NB4 (cell line): ENCODE measurements at regions not wholly inside any gene's neighbourhood (a gene's known extent, or its start where the extent isn't known, plus 50 kb on each side); places are given as distances from the start of the nearest gene placed in this dataset.

Experiments used
- DNase-seq: peaks from one replicate; pipeline ENCODE4 v3.0.0; 2010; ENCODE audit warnings: low read depth
- H3K4me3 ChIP-seq: one replicate; pipeline ENCODE4 v1.5.1; 2011; ENCODE audit warnings: mild to moderate bottlenecking, low read depth, low read length, moderate library complexity
- CTCF ChIP-seq: IDR thresholded peaks from one replicate; pipeline ENCODE4 v1.5.1; 2012; ENCODE audit warnings: low read depth, low read length
- MYC ChIP-seq: IDR thresholded peaks from 2 replicates; pipeline ENCODE4 v1.6.1; 2011; ENCODE audit warnings: low read depth, low read length
- POLR2A ChIP-seq: IDR thresholded peaks from 2 replicates; pipeline ENCODE4 v1.6.1; 2011; ENCODE audit warnings: mild to moderate bottlenecking; ENCODE audit not compliant: insufficient read length; ENCODE audit errors: extremely low read depth
- TF ChIP-seq, protein P1 (sequence below): IDR thresholded peaks from 2 replicates; pipeline ENCODE4 v1.6.1; 2011; ENCODE audit warnings: low read depth, low read length

DNA sequence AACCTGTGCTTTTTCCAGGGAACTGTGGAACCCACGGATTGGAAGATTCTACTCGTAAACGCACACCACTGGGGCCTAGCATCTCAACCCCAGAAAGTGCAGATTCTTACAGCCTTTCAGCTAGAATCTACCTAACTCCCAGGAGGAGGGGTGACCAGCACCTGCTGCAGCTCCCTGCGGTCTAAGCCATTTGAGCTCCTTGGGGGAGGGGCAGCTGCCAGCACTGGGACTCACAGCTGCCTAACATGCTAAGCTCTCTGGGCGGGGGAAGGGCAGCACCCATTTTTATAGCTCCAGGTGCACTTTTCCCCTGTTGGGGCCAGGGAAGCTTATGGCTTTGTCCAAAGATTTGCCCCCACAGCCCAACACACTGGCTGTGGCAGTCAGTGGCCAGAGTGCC is 595.7 kb upstream of the EPHA5 start:
- no peak for DNase-seq
- no peak overlapping the region for H3K4me3 ChIP-seq
- TF ChIP-seq CTCF, result no peak
- no peak for TF ChIP-seq POLR2A
- TF ChIP-seq, protein P1, sequence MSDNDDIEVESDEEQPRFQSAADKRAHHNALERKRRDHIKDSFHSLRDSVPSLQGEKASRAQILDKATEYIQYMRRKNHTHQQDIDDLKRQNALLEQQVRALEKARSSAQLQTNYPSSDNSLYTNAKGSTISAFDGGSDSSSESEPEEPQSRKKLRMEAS, result no peak
- TF ChIP-seq MYC, result no peak

DNA sequence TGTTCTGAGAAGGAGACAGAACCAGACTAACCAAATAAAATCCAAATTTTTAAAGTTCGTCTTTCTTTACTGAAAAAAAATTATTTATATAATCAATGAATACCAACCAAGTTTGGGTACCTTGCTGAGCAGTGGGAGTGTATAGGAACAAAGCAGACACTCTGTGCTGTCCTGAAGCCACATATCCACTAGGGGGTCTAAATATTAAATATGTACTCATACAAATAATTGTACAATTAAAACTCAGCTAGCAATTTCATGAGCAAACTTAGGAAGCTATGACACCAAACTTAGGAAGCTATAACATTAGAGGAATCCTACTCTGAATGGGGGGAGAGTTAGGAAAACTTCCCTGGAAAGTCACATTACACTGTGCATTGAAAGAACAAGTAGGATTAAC is 582.0 kb upstream of the EPHA5 start:
- no peak for TF ChIP-seq MYC
- no peak for DNase-seq
- H3K4me3 ChIP-seq, result no peak overlapping the region

GRCh38 chr4:66246643-66247042 is 576.4 kb upstream of the EPHA5 start:
- TF ChIP-seq MYC (no peak), CTCF (no peak), POLR2A (no peak)
- TF ChIP-seq, protein P1, result no peak
- H3K4me3 ChIP-seq, result no peak overlapping the region
- DNase-seq, result no peak

DNA sequence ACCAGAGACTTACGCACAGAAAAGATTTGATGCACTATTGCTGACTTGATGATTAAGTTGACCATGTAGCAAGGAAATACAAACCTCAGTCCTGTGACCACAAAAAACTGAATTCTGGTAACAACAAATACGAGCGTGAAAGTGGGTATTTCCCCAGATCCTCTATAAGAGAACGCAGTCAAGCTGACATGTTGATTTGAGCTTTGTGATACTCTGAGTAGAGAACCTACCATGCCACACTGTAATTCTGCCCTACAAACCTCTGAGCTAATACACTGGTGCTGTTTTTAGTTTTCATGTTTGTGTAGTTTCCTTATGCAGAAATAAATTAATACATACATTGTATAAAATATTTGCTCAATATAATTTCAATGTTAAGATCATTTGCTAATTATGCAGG is 565.6 kb upstream of the EPHA5 start:
- no peak overlapping the region for H3K4me3 ChIP-seq
- TF ChIP-seq CTCF, result no peak
- TF ChIP-seq, protein P1, result no peak
- TF ChIP-seq MYC, result no peak
- no peak for TF ChIP-seq POLR2A
- no peak for DNase-seq

- H3K4me3 ChIP-seq, result no peak overlapping the region
- DNase-seq, result no peak
- TF ChIP-seq MYC, result no peak
- TF ChIP-seq CTCF, result no peak
- no peak for TF ChIP-seq POLR2A
- TF ChIP-seq, protein P1, result no peak
Observed at GRCh38 chr4:66229885-66230284, 559.6 kb upstream of the EPHA5 start.

- TF ChIP-seq MYC (no peak), POLR2A (no peak), CTCF (no peak)
- TF ChIP-seq, protein P1, result no peak
- H3K4me3 ChIP-seq, result no peak overlapping the region
- DNase-seq, result no peak
Observed at GRCh38 chr4:66225539-66225938, 555.2 kb upstream of the EPHA5 start.
